K562 (cell line): ENCODE measurements at regions not wholly inside any gene's neighbourhood (a gene's known extent, or its start where the extent isn't known, plus 50 kb on each side); places are given as distances from the start of the nearest gene placed in this dataset.

Source experiments
- ATAC-seq: fragments of 200-7000 bp; cut with Tn5 transposase; 3 replicates; pipeline ENCODE4 v1.9.1; 2020; ENCODE audit warnings: moderate library complexity
- BruUV-seq: library from RNA; stranded (reverse); fragments of 400-500 nt; replicated peaks from 2 replicates; lab custom pipeline; 2021; lab: Mats Ljungman, UMichigan
- CTCF ChIA-PET: fragments of 300-600 bp; formaldehyde crosslinking; extraction: SDS; loops from one replicate; lab custom pipeline; 2021; ENCODE audit warnings: low intra/inter-chr PET ratio; lab: Yijun Ruan, JAX
- POLR2A ChIA-PET: fragments of 300-600, 350-650 bp; sonication (Branson Sonifier 250); formaldehyde crosslinking; extraction: SDS; loops from one replicate; lab custom pipeline; 2021; ENCODE audit warnings: antibody characterized with exemption, inconsistent platforms; lab: Yijun Ruan, JAX
- DNase-seq, 4 experiments: peaks; one replicate each; pipeline versions ENCODE4 v3.0.0 to v3.0.0-alpha.2; 2011 to 2018; ENCODE audit warnings: low spot score in 3 of 4, mixed read lengths in 3 of 4; ENCODE audit errors: extremely low read depth in 1 of 4
- FAIRE-seq: peaks from 2 replicates; lab custom pipeline; 2011; peaks lifted over from hg19 to GRCh38; lab: Jason Lieb, UNC
- H2AFZ ChIP-seq: 2 replicates; pipeline ENCODE4 v1.6.0; 2011; ENCODE audit warnings: low read depth, low read length, control low read depth, inconsistent platforms
- H3K27ac ChIP-seq: fragments of 200-600 bp; 3 replicates; pipeline ENCODE4 v1.8.0; 2011; ENCODE audit warnings: low read depth, mild to moderate bottlenecking, control low read depth, inconsistent platforms, low read length, moderate library complexity, mixed read lengths; ENCODE audit errors: extremely low read depth
- H3K27me3 ChIP-seq, 2 experiments: fragments of 300-600 bp in 1 of 2; 2 replicates in 1 of 2; 3 replicates in 1 of 2; pipeline versions ENCODE4 v1.6.0 to v1.8.0; 2011; ENCODE audit warnings: inconsistent platforms in 2 of 2, low read length in 2 of 2, mild to moderate bottlenecking in 1 of 2, mixed read lengths in 1 of 2, moderate library complexity in 1 of 2; ENCODE audit not compliant: control insufficient read depth in 2 of 2, insufficient read depth in 2 of 2
- H3K36me3 ChIP-seq: fragments of 300-600 bp; 3 replicates; pipeline ENCODE4 v1.8.0; 2011; ENCODE audit warnings: mild to moderate bottlenecking, low read length, inconsistent platforms; ENCODE audit not compliant: control insufficient read depth, insufficient read depth
- H3K4me1 ChIP-seq, 2 experiments: fragments of 200-600 bp in 1 of 2; replicated peaks in 1 of 2; 2 replicates in 1 of 2; 3 replicates in 1 of 2; pipeline versions ENCODE4 v1.5.1 to v1.8.0; 2011; ENCODE audit warnings: inconsistent platforms in 2 of 2, low read length in 2 of 2, mild to moderate bottlenecking in 1 of 2, mixed read lengths in 1 of 2, moderate library complexity in 1 of 2; ENCODE audit not compliant: control insufficient read depth in 2 of 2, insufficient read depth in 2 of 2
- H3K4me2 ChIP-seq: 2 replicates; pipeline ENCODE4 v1.6.1; 2011; ENCODE audit warnings: low read length, control low read depth, inconsistent platforms, mixed read lengths; ENCODE audit not compliant: insufficient read depth
- H3K4me3 ChIP-seq: fragments of 200-600 bp; sonication (generic), shearing (Covaris generic); 2 replicates; pipeline ENCODE4 v1.5.1; 2016; ENCODE audit warnings: control low read depth, inconsistent platforms
- H3K79me2 ChIP-seq: fragments of 200-600 bp; 3 replicates; pipeline ENCODE4 v1.8.0; 2011; ENCODE audit warnings: low read length, inconsistent platforms; ENCODE audit not compliant: control insufficient read depth, insufficient read depth
- H3K9ac ChIP-seq, 2 experiments: 2 replicates each; pipeline versions ENCODE4 v1.6.0 to v1.6.1; 2011; ENCODE audit warnings: low read depth in 2 of 2, low read length in 2 of 2, control low read depth in 1 of 2, inconsistent platforms in 1 of 2, mild to moderate bottlenecking in 1 of 2, mixed read lengths in 1 of 2; ENCODE audit not compliant: insufficient read depth in 1 of 2
- H3K9me1 ChIP-seq: one replicate; pipeline ENCODE4 v1.6.0; 2011; ENCODE audit warnings: inconsistent platforms, mild to moderate bottlenecking, low read length, moderate library complexity; ENCODE audit not compliant: control insufficient read depth, insufficient read depth
- H3K9me3 ChIP-seq: replicated peaks from 2 replicates; pipeline ENCODE4 v1.5.1; 2011; ENCODE audit warnings: low read depth, low read length, inconsistent platforms; ENCODE audit not compliant: control insufficient read depth, insufficient read depth
- H4K20me1 ChIP-seq: replicated peaks from 2 replicates; pipeline ENCODE4 v1.6.1; 2011; ENCODE audit warnings: low read length, inconsistent platforms, mixed read lengths; ENCODE audit not compliant: control insufficient read depth, insufficient read depth
- MECOM ChIP-seq: fragments of 250-450 bp; sonication (Bioruptor Pico); IDR thresholded peaks from 2 replicates; pipeline ENCODE4 v1.8.0; 2022; ENCODE audit warnings: inconsistent platforms
- MITF ChIP-seq: IDR thresholded peaks from 2 replicates; pipeline ENCODE4 v1.6.1; 2014; ENCODE audit warnings: antibody characterized with exemption
- NRF1 ChIP-seq, 2 experiments: fragments of 450-650 bp; IDR thresholded peaks in 1 of 2; conservative IDR thresholded peaks in 1 of 2; 2 replicates each; pipeline ENCODE4 v1.6.1; 2014; ENCODE audit warnings: mild to moderate bottlenecking in 2 of 2
- USF1 ChIP-seq: sonication (generic); formaldehyde crosslinking; IDR thresholded peaks from 2 replicates; pipeline ENCODE4 v1.9.0; 2022; ENCODE audit warnings: mild to moderate bottlenecking, missing genetic modification reagents
- WGBS: fragments of 100-300 bp; shearing (Covaris generic); methylation state at CpG from one replicate; pipeline ENCODE4 v1.1.6; 2016; ENCODE audit warnings: low coverage, mixed read lengths; ENCODE audit not compliant: insufficient coverage; ENCODE audit errors: missing lambda C conversion rate; 5-methylcytosine and 5-hydroxymethylcytosine counted together
- in situ Hi-C: fragments of 300-500 bp; cut with MboI; formaldehyde crosslinking; loops from 4 replicates; pipeline ENCODE4 v1.15.0; 2018; ENCODE audit warnings: inconsistent platforms, mixed read lengths
- intact Hi-C: fragments of 100-400 bp; cut with micrococcal nuclease; formaldehyde crosslinking; loops from 2 replicates; pipeline ENCODE4 v1.14.2; 2022

DNA sequence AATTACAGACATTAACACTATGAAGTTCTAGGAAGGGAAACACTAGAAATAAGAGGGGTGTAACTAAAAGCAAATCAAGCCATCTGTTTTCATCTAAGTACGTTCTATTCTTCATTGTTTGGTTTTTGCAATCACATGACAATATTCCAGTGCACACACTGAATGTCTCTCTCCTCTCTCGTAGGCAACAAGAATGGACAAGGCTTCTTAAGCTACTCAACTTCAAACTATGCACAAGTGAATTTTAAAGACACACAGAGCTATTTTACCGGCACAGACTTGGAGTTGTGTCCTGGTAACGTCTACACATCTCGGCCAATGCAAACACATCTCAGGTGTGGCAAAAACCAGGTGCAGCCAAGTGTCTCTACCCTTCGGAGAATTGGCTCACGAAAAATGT is 173.3 kb downstream of the PRKX start:
- H3K9ac ChIP-seq = no peak overlapping the region
- no peaks in the 10 kb centered on the region for H3K36me3 ChIP-seq
- no peak overlapping the region for H3K27ac ChIP-seq
- TF ChIP-seq MITF (no peak), USF1 (CRISPR knock-in tag) (no peak)
- H3K4me3 ChIP-seq = no peak overlapping the region
- no peaks in the 10 kb centered on the region for H3K27me3 ChIP-seq
- H3K79me2 ChIP-seq = no peaks in the 10 kb centered on the region
- DNase-seq (no peak), ATAC-seq (no peak), FAIRE-seq (no peak)
- no TSS peak for BruUV-seq
- H3K9me3 ChIP-seq = no peaks in the 10 kb centered on the region
- intact Hi-C loops = no loop called here
- H4K20me1 ChIP-seq = no peaks in the 10 kb centered on the region
- H3K9me1 ChIP-seq = no peaks in the 10 kb centered on the region
- no peak overlapping the region for H3K4me2 ChIP-seq
- 0% methylated on average over 7 of the region's 7 CpGs for WGBS
- H2AFZ ChIP-seq = no peak overlapping the region
- no peaks in the 10 kb centered on the region for H3K4me1 ChIP-seq
- in situ Hi-C loops = no loop called here
- ChIA-PET CTCF (no interaction called here), POLR2A (no interaction called here)

DNA sequence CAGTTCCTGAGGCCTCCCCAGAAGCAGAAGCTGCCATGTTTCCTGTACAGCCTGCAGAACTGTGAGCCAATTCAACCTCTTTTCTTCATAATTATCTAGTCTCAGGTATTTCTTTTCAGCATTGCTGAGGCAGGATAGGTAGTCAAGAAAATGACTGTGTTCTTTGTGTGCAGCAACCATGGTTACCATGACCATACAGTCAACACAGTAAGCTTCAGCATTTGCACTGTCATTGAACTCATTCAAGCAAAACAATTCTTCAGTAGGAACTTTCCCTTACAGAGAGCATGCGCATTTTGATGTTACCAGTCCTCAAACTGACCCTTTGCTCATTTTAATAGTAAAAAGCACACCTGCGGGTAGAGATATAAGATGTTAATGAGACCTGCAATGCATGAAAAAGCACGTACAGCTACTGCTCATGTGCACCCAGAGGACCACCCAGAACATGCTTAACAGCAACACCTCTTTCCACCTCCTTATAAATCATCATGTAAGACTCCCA is 180.8 kb downstream of the PRKX start:
- no peak overlapping the region for H3K4me3 ChIP-seq
- no peak for DNase-seq
- in situ Hi-C loops = no loop called here
- H2AFZ ChIP-seq = no peak overlapping the region
- BruUV-seq = no TSS peak
- no peaks in the 10 kb centered on the region for H3K27me3 ChIP-seq
- no peaks in the 10 kb centered on the region for H3K4me1 ChIP-seq
- ChIA-PET CTCF (no interaction called here), POLR2A (no interaction called here)
- H3K79me2 ChIP-seq = no peaks in the 10 kb centered on the region
- H4K20me1 ChIP-seq = no peaks in the 10 kb centered on the region
- TF ChIP-seq MECOM (CRISPR knock-in tag) (no peak), NRF1 (conservative IDR thresholded peaks at IDR 0.05 in 1 of 2, IDR thresholded peaks at IDR 0.05 in 1 of 2) (peak; percentile 13; a peak in 1 of 4 replicates)
- TF ChIP-seq, all 486 proteins: peak for 1
- no peak overlapping the region for H3K27ac ChIP-seq
- intact Hi-C loops = no loop called here
- no peaks in the 10 kb centered on the region for H3K9me1 ChIP-seq
- no peak overlapping the region for H3K9ac ChIP-seq
- no peak for ATAC-seq
- WGBS = 0% methylated on average over 3 of the region's 3 CpGs
- no peaks in the 10 kb centered on the region for H3K36me3 ChIP-seq
- no peaks in the 10 kb centered on the region for H3K9me3 ChIP-seq
- no peak for FAIRE-seq
- H3K4me2 ChIP-seq = no peak overlapping the region
